ENCODE measurements at regions not wholly inside any gene's neighbourhood (a gene's known extent, or its start where the extent isn't known, plus 50 kb on each side); places are given as distances from the start of the nearest gene placed in this dataset.

GRCh38 chr11:26847977-26848376 is 126.1 kb upstream of the SLC5A12 start:
- H3K9me3 Mint-ChIP-seq (ENCODE audit: unreplicated experiment), result peaks cover 6% of the 10 kb centered on the region
- no peak overlapping the region for H3K27ac Mint-ChIP-seq (ENCODE audit: unreplicated experiment)
- TF ChIP-seq CTCF (IDR thresholded peaks at IDR 0.05; ENCODE audit: partially characterized antibody, unreplicated experiment), result no peak

GRCh38 chr11:26849036-26849435 is 127.2 kb upstream of the SLC5A12 start:
- Mint-ChIP-seq H3K27ac (ENCODE audit: unreplicated experiment) (peak overlapping the region; percentile 10), H3K4me3 (ENCODE audit: unreplicated experiment) (no peak overlapping the region), H3K36me3 (ENCODE audit: unreplicated experiment) (no peaks in the 10 kb centered on the region), H3K4me1 (ENCODE audit: low read depth, unreplicated experiment) (peaks cover 37% of the 10 kb centered on the region), H3K27me3 (ENCODE audit: unreplicated experiment) (peaks cover 3% of the 10 kb centered on the region), H3K9me3 (ENCODE audit: unreplicated experiment) (peaks cover 6% of the 10 kb centered on the region)
- TF ChIP-seq CTCF (IDR thresholded peaks at IDR 0.05; ENCODE audit: partially characterized antibody, unreplicated experiment), result no peak
- peak; percentile 22 for DNase-seq

More at GRCh38 chr11:26847977-26848376, 126.1 kb upstream of the SLC5A12 start:
- no peak overlapping the region for H3K4me3 Mint-ChIP-seq (ENCODE audit: unreplicated experiment)
- no peaks in the 10 kb centered on the region for H3K36me3 Mint-ChIP-seq (ENCODE audit: unreplicated experiment)
- H3K4me1 Mint-ChIP-seq (ENCODE audit: low read depth, unreplicated experiment), result peaks cover 34% of the 10 kb centered on the region
- no peak for DNase-seq
- peaks cover 3% of the 10 kb centered on the region for H3K27me3 Mint-ChIP-seq (ENCODE audit: unreplicated experiment)

- DNase-seq, result no peak
- H3K4me1 Mint-ChIP-seq (ENCODE audit: low read depth, unreplicated experiment), result peaks cover 37% of the 10 kb centered on the region
- H3K36me3 Mint-ChIP-seq (ENCODE audit: unreplicated experiment), result no peaks in the 10 kb centered on the region
- peaks cover 3% of the 10 kb centered on the region for H3K27me3 Mint-ChIP-seq (ENCODE audit: unreplicated experiment)
- peak overlapping the region; percentile 94 for H3K27ac Mint-ChIP-seq (ENCODE audit: unreplicated experiment)
- H3K9me3 Mint-ChIP-seq (ENCODE audit: unreplicated experiment), result peaks cover 6% of the 10 kb centered on the region
- no peak for TF ChIP-seq CTCF (IDR thresholded peaks at IDR 0.05; ENCODE audit: partially characterized antibody, unreplicated experiment)
- H3K4me3 Mint-ChIP-seq (ENCODE audit: unreplicated experiment), result no peak overlapping the region
Measured at GRCh38 chr11:26851291-26851690, 129.4 kb upstream of the SLC5A12 start.

GRCh38 chr11:26851696-26852095 is 129.8 kb upstream of the SLC5A12 start:
- no peaks in the 10 kb centered on the region for H3K36me3 Mint-ChIP-seq (ENCODE audit: unreplicated experiment)
- no peak for TF ChIP-seq CTCF (IDR thresholded peaks at IDR 0.05; ENCODE audit: partially characterized antibody, unreplicated experiment)
- H3K4me1 Mint-ChIP-seq (ENCODE audit: low read depth, unreplicated experiment), result peaks cover 37% of the 10 kb centered on the region
- H3K27me3 Mint-ChIP-seq (ENCODE audit: unreplicated experiment), result peaks cover 3% of the 10 kb centered on the region
- H3K27ac Mint-ChIP-seq (ENCODE audit: unreplicated experiment), result peak overlapping the region; percentile 94
- no peak for DNase-seq
- H3K4me3 Mint-ChIP-seq (ENCODE audit: unreplicated experiment), result peak overlapping the region; percentile 68
- H3K9me3 Mint-ChIP-seq (ENCODE audit: unreplicated experiment), result peaks cover 6% of the 10 kb centered on the region

- H3K36me3 Mint-ChIP-seq (ENCODE audit: unreplicated experiment), result no peaks in the 10 kb centered on the region
- no peak overlapping the region for H3K4me3 Mint-ChIP-seq (ENCODE audit: unreplicated experiment)
- H3K9me3 Mint-ChIP-seq (ENCODE audit: unreplicated experiment), result no peaks in the 10 kb centered on the region
- no peak for DNase-seq
- H3K27ac Mint-ChIP-seq (ENCODE audit: unreplicated experiment), result no peak overlapping the region
- TF ChIP-seq CTCF (IDR thresholded peaks at IDR 0.05; ENCODE audit: partially characterized antibody, unreplicated experiment), result no peak
- peaks cover 9% of the 10 kb centered on the region for H3K4me1 Mint-ChIP-seq (ENCODE audit: low read depth, unreplicated experiment)
- no peaks in the 10 kb centered on the region for H3K27me3 Mint-ChIP-seq (ENCODE audit: unreplicated experiment)
Measured at GRCh38 chr11:26858098-26858497, 135.8 kb upstream of the FIBIN start.

All from glutamatergic neuron (in vitro differentiated cells).